GM23338 (cell line): ENCODE measurements at regions not wholly inside any gene's neighbourhood (a gene's known extent, or its start where the extent isn't known, plus 50 kb on each side); places are given as distances from the start of the nearest gene placed in this dataset.

Experiments
- CREB1 ChIP-seq: fragments of 250-450 bp; sonication (Bioruptor Pico); IDR thresholded peaks from 2 replicates; pipeline ENCODE4 v1.5.0; 2020; ENCODE audit warnings: low read depth, mild to moderate bottlenecking, moderate library complexity
- CTCF ChIP-seq, 2 experiments: fragments of 200-600 bp in 1 of 2; sonication (generic) in 1 of 2; conservative IDR thresholded peaks; 2 replicates each; pipeline versions ENCODE4 v1.5.1 to v1.6.1; 2016 to 2017; ENCODE audit warnings: antibody characterized with exemption in 2 of 2, low read depth in 2 of 2, mild to moderate bottlenecking in 2 of 2, moderate library complexity in 1 of 2
- EZH2 ChIP-seq: fragments of 200-600 bp; sonication (generic); IDR thresholded peaks from one replicate; pipeline ENCODE4 v1.8.0; 2017; ENCODE audit warnings: antibody characterized with exemption, mild to moderate bottlenecking, low read depth; ENCODE audit not compliant: unreplicated experiment
- EZH2phosphoT487 ChIP-seq: fragments of 200-600 bp; sonication (generic); IDR thresholded peaks from one replicate; pipeline ENCODE4 v1.8.1; 2018; ENCODE audit warnings: antibody characterized with exemption; ENCODE audit not compliant: unreplicated experiment
- JUNB ChIP-seq: IDR thresholded peaks from one replicate; pipeline ENCODE4 v1.6.1; 2016; ENCODE audit warnings: antibody characterized with exemption; ENCODE audit not compliant: unreplicated experiment
- NANOG ChIP-seq: IDR thresholded peaks from 2 replicates; pipeline ENCODE4 v1.6.1; 2016; ENCODE audit warnings: antibody characterized with exemption, borderline replicate concordance
- POLR2AphosphoS5 ChIP-seq: IDR thresholded peaks from 2 replicates; pipeline ENCODE4 v1.6.1; 2016; ENCODE audit warnings: antibody characterized with exemption, low read depth
- REST ChIP-seq: IDR thresholded peaks from one replicate; pipeline ENCODE4 v1.6.1; 2018; ENCODE audit warnings: antibody characterized with exemption; ENCODE audit not compliant: unreplicated experiment
- STAT1 ChIP-seq: IDR thresholded peaks from one replicate; pipeline ENCODE4 v1.6.1; 2016; ENCODE audit warnings: antibody characterized with exemption; ENCODE audit not compliant: unreplicated experiment

- TF ChIP-seq CTCF (conservative IDR thresholded peaks at IDR 0.05; ENCODE audit: low read depth in 2 of 2) (no peak), POLR2AphosphoS5 (no peak), JUNB (no peak), EZH2phosphoT487 (no peak), REST (no peak), CREB1 (CRISPR knock-in tag) (no peak), EZH2 (no peak), STAT1 (no peak), NANOG (no peak)
Observed at GRCh38 chr7:92953657-92954056, 117.3 kb upstream of the CDK6 start.
